ENCODE measurements at regions not wholly inside any gene's neighbourhood (a gene's known extent, or its start where the extent isn't known, plus 50 kb on each side); places are given as distances from the start of the nearest gene placed in this dataset.

DNA sequence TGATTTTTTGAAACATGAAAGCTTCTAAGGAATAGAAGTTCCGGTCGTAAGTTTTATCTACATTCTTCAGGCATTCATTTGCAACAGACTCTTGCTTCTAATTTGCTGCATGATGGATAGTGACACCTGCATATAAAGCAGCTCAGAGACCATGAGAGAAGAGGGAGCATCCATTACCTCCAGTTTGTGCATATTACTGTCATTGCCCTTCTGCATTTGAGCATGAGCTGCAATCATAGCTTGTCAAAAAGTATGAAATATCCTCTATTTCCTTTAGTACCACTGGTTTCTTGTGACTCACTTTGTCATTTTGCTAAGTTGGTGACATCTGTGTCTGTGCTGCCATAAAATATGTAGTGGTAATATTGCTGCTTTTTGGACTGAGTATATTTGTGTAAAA lies 160.1 kb upstream of the STAC start:
- TF ChIP-seq, protein P1, sequence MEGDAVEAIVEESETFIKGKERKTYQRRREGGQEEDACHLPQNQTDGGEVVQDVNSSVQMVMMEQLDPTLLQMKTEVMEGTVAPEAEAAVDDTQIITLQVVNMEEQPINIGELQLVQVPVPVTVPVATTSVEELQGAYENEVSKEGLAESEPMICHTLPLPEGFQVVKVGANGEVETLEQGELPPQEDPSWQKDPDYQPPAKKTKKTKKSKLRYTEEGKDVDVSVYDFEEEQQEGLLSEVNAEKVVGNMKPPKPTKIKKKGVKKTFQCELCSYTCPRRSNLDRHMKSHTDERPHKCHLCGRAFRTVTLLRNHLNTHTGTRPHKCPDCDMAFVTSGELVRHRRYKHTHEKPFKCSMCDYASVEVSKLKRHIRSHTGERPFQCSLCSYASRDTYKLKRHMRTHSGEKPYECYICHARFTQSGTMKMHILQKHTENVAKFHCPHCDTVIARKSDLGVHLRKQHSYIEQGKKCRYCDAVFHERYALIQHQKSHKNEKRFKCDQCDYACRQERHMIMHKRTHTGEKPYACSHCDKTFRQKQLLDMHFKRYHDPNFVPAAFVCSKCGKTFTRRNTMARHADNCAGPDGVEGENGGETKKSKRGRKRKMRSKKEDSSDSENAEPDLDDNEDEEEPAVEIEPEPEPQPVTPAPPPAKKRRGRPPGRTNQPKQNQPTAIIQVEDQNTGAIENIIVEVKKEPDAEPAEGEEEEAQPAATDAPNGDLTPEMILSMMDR (IDR thresholded peaks at IDR 0.05; ENCODE audit: low read depth, low read length): no peak
- Histone ChIP-seq H3K4me3 (ENCODE audit: low read depth, low read length) (no peak overlapping the region), H3K4me1 (no peaks in the 10 kb centered on the region), H3K27me3 (no peaks in the 10 kb centered on the region), H3K36me3 (no peaks in the 10 kb centered on the region), H3K9me3 (no peaks in the 10 kb centered on the region)
- DNase-seq: no peak

DNA sequence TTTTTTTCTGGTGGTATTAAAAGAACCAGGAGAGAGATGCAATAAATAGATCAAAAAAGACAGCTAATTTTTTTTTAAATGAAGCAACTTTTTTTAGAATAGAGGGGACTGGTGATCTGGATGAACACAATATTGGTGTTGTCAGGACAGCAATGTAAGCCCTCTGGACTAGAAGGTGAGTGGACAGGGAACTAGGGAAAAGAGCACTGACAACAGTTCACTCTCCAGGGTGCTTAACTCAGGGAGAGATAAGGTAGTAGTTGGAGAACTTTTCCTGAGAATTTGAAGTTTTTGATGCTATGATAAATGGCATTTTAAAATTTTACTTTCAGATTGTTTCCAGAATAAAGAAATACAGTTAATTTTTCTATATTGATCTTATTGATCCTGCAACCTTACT lies 158.3 kb upstream of the STAC start:
- Histone ChIP-seq H3K9me3 (no peaks in the 10 kb centered on the region), H3K4me1 (no peaks in the 10 kb centered on the region), H3K4me3 (ENCODE audit: low read depth, low read length) (no peak overlapping the region), H3K27me3 (no peaks in the 10 kb centered on the region), H3K36me3 (no peaks in the 10 kb centered on the region)
- DNase-seq: no peak
- TF ChIP-seq, protein P1 (IDR thresholded peaks at IDR 0.05; ENCODE audit: low read depth, low read length): no peak

DNA sequence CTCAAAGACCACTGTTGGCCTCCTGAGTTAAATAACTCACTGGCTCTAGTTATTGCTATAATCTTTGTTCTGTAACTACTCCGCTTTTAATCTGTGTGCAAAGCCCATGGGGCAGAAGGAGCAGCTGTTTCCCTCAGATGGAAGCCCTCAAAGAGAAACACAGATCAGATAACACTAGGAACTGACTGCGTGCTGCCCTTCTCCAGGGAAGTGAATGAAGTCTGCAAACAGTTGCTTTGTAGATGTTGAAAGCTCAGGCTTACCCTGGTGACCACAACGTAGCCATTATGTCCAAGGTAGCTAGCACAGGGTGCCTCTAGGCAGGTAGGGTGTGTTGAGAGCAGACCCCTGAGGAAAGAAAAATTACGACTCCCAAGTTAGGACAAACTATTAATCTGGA lies 152.3 kb upstream of the STAC start:
- DNase-seq: peak; percentile 10
- Histone ChIP-seq H3K4me3 (ENCODE audit: low read depth, low read length) (no peak overlapping the region), H3K4me1 (no peaks in the 10 kb centered on the region), H3K9me3 (no peaks in the 10 kb centered on the region), H3K27me3 (no peaks in the 10 kb centered on the region), H3K36me3 (no peaks in the 10 kb centered on the region)
- TF ChIP-seq, protein P1 (IDR thresholded peaks at IDR 0.05; ENCODE audit: low read depth, low read length): no peak

DNA sequence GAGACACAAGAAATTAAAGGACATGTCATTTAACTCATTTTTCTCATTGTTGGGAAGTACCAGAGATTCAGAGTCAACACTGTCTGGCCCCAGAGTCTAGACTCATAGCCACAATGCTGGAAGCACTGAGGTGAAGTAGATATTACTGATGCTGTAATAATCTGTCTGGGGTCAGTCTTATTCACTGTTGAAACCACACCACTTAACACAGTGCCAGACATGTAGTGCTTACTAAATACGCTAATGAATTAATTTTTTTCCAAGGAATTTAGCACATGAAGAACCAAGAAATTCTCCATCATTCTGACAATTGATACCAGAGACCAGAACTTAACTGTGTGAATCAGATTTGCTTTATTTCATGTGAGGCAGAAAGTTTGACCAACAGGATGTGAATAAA lies 150.8 kb upstream of the STAC start:
- TF ChIP-seq, protein P1 (IDR thresholded peaks at IDR 0.05; ENCODE audit: low read depth, low read length): no peak
- Histone ChIP-seq H3K9me3 (no peaks in the 10 kb centered on the region), H3K27me3 (no peaks in the 10 kb centered on the region), H3K4me1 (no peaks in the 10 kb centered on the region), H3K36me3 (no peaks in the 10 kb centered on the region), H3K4me3 (ENCODE audit: low read depth, low read length) (no peak overlapping the region)
- no peak for DNase-seq

DNA sequence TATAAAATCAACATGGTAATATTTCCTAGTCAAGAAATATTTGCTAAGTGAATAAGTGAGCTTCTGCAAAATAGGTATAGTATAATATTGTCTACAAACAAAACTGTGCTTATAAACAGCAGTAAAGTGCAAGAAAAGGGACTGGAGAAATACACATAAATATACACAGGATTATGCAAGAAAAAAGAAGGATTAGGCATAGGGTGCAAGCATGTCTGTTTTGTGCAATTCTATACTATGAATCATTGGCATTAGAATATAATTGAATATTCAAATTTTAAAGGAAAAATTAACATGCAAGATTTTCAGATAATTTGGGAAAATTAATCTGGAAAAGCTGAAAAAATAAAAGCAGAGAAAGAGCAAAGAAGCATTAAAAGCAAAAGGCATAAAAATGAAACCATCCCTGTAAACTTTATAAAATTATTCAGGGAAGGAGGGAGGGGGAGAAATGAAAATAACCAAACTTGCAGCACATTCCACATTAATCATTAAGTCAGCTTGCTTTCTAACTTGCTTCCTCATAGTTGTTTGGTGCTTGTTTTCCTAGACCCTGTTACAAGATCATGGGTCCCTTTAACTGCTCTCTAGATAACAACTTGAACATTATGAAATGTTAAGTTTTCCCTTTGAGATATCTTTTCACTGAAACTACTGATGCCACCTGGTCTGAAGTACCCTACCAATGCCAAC lies 147.4 kb upstream of the STAC start:
- Histone ChIP-seq H3K4me3 (ENCODE audit: low read depth, low read length) (no peak overlapping the region), H3K27me3 (no peaks in the 10 kb centered on the region), H3K4me1 (no peaks in the 10 kb centered on the region), H3K9me3 (no peaks in the 10 kb centered on the region), H3K36me3 (no peaks in the 10 kb centered on the region)
- TF ChIP-seq, protein P1 (IDR thresholded peaks at IDR 0.05; ENCODE audit: low read depth, low read length): no peak
- no peak for DNase-seq

DNA sequence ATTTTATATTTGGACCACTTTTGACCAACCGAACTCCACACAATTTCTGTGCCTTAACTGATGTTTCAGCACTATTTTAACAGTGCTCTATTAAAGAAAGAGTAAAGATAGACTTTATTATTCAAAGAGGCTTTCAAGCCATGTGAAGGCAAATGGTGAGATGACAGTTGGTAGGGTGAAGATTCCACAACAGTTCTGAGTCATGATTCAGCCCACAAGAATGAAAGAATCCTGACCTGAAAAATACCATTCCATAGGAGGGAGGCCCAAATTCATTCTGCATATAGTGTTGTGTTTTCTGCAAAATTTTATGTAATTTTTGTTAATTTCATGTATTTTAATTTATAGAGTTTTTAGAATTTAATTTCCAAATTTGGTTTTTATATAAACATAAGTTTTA lies 135.6 kb upstream of the STAC start:
- Histone ChIP-seq H3K36me3 (no peaks in the 10 kb centered on the region), H3K4me1 (no peaks in the 10 kb centered on the region), H3K9me3 (no peaks in the 10 kb centered on the region), H3K4me3 (ENCODE audit: low read depth, low read length) (no peak overlapping the region), H3K27me3 (no peaks in the 10 kb centered on the region)
- TF ChIP-seq, protein P1 (IDR thresholded peaks at IDR 0.05; ENCODE audit: low read depth, low read length): no peak
- no peak for DNase-seq
